ENCODE measurements at regions not wholly inside any gene's neighbourhood (a gene's known extent, or its start where the extent isn't known, plus 50 kb on each side); places are given as distances from the start of the nearest gene placed in this dataset.
"Not testable (repeated sequence)": the region's sequence is repeated elsewhere in the genome, so short reads cannot be mapped to it uniquely, and the experiment has no call there.

GRCh38 chrX:92270936-92271855, 492.0 kb downstream of the PCDH11X start:
- H2BK15ac ChIP-seq (ENCODE audit: low read length), result no peak overlapping the region
- H2AK5ac ChIP-seq (ENCODE audit: low read depth, low read length), result no peak overlapping the region
- H3K4ac ChIP-seq (ENCODE audit: low read length), result no peak overlapping the region
- no peak overlapping the region for H4K91ac ChIP-seq (ENCODE audit: low read depth, low read length, poor library complexity)
- no peak overlapping the region for H3K14ac ChIP-seq (ENCODE audit: low read length)
- no peak overlapping the region for H2BK12ac ChIP-seq (ENCODE audit: low read length)
- H3K4me1 ChIP-seq (ENCODE audit: control insufficient read depth in 2 of 2, insufficient read depth in 1 of 2, low read depth in 1 of 2, low read length in 2 of 2), result no peaks in the 10 kb centered on the region
- no peak overlapping the region for H3K4me3 ChIP-seq (ENCODE audit: low read length in 2 of 2)
- H3K79me1 ChIP-seq (ENCODE audit: low read depth, low read length), result no peaks in the 10 kb centered on the region
- H3K18ac ChIP-seq (ENCODE audit: low read length), result no peak overlapping the region
- H3K36me3 ChIP-seq (replicated peaks in 1 of 2; ENCODE audit: control insufficient read depth in 2 of 2, insufficient read depth in 2 of 2, low read length in 2 of 2), result no peaks in the 10 kb centered on the region
- H2BK5ac ChIP-seq (ENCODE audit: low read length), result no peak overlapping the region
- WGBS, 2 donors (ENCODE audit: extremely low coverage in 2 of 2, insufficient read length in 2 of 2, insufficient replicate concordance in 1 of 2), result no CpG with 5 or more reads among the region's 7 CpGs
- no peak overlapping the region for H3K4me2 ChIP-seq (ENCODE audit: insufficient read depth, low read length, poor library complexity, severe bottlenecking)
- H3K9ac ChIP-seq (ENCODE audit: low read depth, low read length, poor library complexity), result no peak overlapping the region
- no peak overlapping the region for H4K8ac ChIP-seq (ENCODE audit: low read depth, low read length)
- no peaks in the 10 kb centered on the region for H3K27me3 ChIP-seq (ENCODE audit: control insufficient read depth in 3 of 3, insufficient read depth in 3 of 3, low read depth in 1 of 3, low read length in 3 of 3)
- DNase-seq (ENCODE audit: low spot score), result no peak
- H2AFZ ChIP-seq (ENCODE audit: low read length), result peak overlapping the region; percentile 68
- no peak overlapping the region for H2BK120ac ChIP-seq (ENCODE audit: low read depth, low read length)
- H3K23ac ChIP-seq (ENCODE audit: low read depth, low read length, poor library complexity), result no peak overlapping the region
- no peak overlapping the region for H3K27ac ChIP-seq (replicated peaks; ENCODE audit: low read length)
- no peaks in the 10 kb centered on the region for H3K9me3 ChIP-seq (replicated peaks in 1 of 2; ENCODE audit: control insufficient read depth in 2 of 2, insufficient read depth in 1 of 2, low read depth in 1 of 2, low read length in 2 of 2)

- H2BK5ac ChIP-seq (ENCODE audit: low read length); DNase-seq (ENCODE audit: low spot score); H3K4ac ChIP-seq (ENCODE audit: low read length); H3K4me2 ChIP-seq (ENCODE audit: insufficient read depth, low read length, poor library complexity, severe bottlenecking); H2BK12ac ChIP-seq (ENCODE audit: low read length); H3K23ac ChIP-seq (ENCODE audit: low read depth, low read length, poor library complexity); H3K4me3 ChIP-seq (ENCODE audit: low read length in 2 of 2); H2AK5ac ChIP-seq (ENCODE audit: low read depth, low read length); H3K9ac ChIP-seq (ENCODE audit: low read depth, low read length, poor library complexity); H2BK120ac ChIP-seq (ENCODE audit: low read depth, low read length); H4K91ac ChIP-seq (ENCODE audit: low read depth, low read length, poor library complexity); H4K8ac ChIP-seq (ENCODE audit: low read depth, low read length); H3K79me1 ChIP-seq (ENCODE audit: low read depth, low read length); H3K9me3 ChIP-seq (replicated peaks in 1 of 2; ENCODE audit: control insufficient read depth in 2 of 2, insufficient read depth in 1 of 2, low read depth in 1 of 2, low read length in 2 of 2); H3K27ac ChIP-seq (replicated peaks; ENCODE audit: low read length); H3K27me3 ChIP-seq (ENCODE audit: control insufficient read depth in 3 of 3, insufficient read depth in 3 of 3, low read depth in 1 of 3, low read length in 3 of 3); H3K18ac ChIP-seq (ENCODE audit: low read length); H2BK15ac ChIP-seq (ENCODE audit: low read length); H3K4me1 ChIP-seq (ENCODE audit: control insufficient read depth in 2 of 2, insufficient read depth in 1 of 2, low read depth in 1 of 2, low read length in 2 of 2); H3K14ac ChIP-seq (ENCODE audit: low read length); H2AFZ ChIP-seq (ENCODE audit: low read length); H3K36me3 ChIP-seq (replicated peaks in 1 of 2; ENCODE audit: control insufficient read depth in 2 of 2, insufficient read depth in 2 of 2, low read length in 2 of 2): not testable (repeated sequence)
- WGBS, 2 donors (ENCODE audit: extremely low coverage in 2 of 2, insufficient read length in 2 of 2, insufficient replicate concordance in 1 of 2), result no CpG with 5 or more reads among the region's 7 CpGs
Measured at GRCh38 chrX:92278556-92278955, 499.4 kb downstream of the PCDH11X start.

- not testable (repeated sequence) for H2BK12ac ChIP-seq (ENCODE audit: low read length); H2BK15ac ChIP-seq (ENCODE audit: low read length); H2AFZ ChIP-seq (ENCODE audit: low read length); H2AK5ac ChIP-seq (ENCODE audit: low read depth, low read length); H3K4me3 ChIP-seq (ENCODE audit: low read length in 2 of 2); H3K23ac ChIP-seq (ENCODE audit: low read depth, low read length, poor library complexity); DNase-seq (ENCODE audit: low spot score); H4K8ac ChIP-seq (ENCODE audit: low read depth, low read length); H3K27ac ChIP-seq (replicated peaks; ENCODE audit: low read length); H3K27me3 ChIP-seq (ENCODE audit: control insufficient read depth in 3 of 3, insufficient read depth in 3 of 3, low read depth in 1 of 3, low read length in 3 of 3); H3K4me2 ChIP-seq (ENCODE audit: insufficient read depth, low read length, poor library complexity, severe bottlenecking); H3K18ac ChIP-seq (ENCODE audit: low read length); H3K9me3 ChIP-seq (replicated peaks in 1 of 2; ENCODE audit: control insufficient read depth in 2 of 2, insufficient read depth in 1 of 2, low read depth in 1 of 2, low read length in 2 of 2); H3K14ac ChIP-seq (ENCODE audit: low read length); H3K4me1 ChIP-seq (ENCODE audit: control insufficient read depth in 2 of 2, insufficient read depth in 1 of 2, low read depth in 1 of 2, low read length in 2 of 2); H3K36me3 ChIP-seq (replicated peaks in 1 of 2; ENCODE audit: control insufficient read depth in 2 of 2, insufficient read depth in 2 of 2, low read length in 2 of 2); H2BK5ac ChIP-seq (ENCODE audit: low read length); H3K79me1 ChIP-seq (ENCODE audit: low read depth, low read length); H3K4ac ChIP-seq (ENCODE audit: low read length); H4K91ac ChIP-seq (ENCODE audit: low read depth, low read length, poor library complexity); H3K9ac ChIP-seq (ENCODE audit: low read depth, low read length, poor library complexity); H2BK120ac ChIP-seq (ENCODE audit: low read depth, low read length)
- WGBS, 2 donors (ENCODE audit: extremely low coverage in 2 of 2, insufficient read length in 2 of 2, insufficient replicate concordance in 1 of 2), result no CpG with 5 or more reads among the region's 2 CpGs
Measured at GRCh38 chrX:92280347-92280746, 501.2 kb downstream of the PCDH11X start.

GRCh38 chrX:92283308-92283707, 504.1 kb downstream of the PCDH11X start:
- Histone ChIP-seq H3K23ac (ENCODE audit: low read depth, low read length, poor library complexity) (no peak overlapping the region), H2BK12ac (ENCODE audit: low read length) (no peak overlapping the region), H4K91ac (ENCODE audit: low read depth, low read length, poor library complexity) (no peak overlapping the region), H3K79me1 (ENCODE audit: low read depth, low read length) (no peaks in the 10 kb centered on the region), H3K36me3 (replicated peaks in 1 of 2; ENCODE audit: control insufficient read depth in 2 of 2, insufficient read depth in 2 of 2, low read length in 2 of 2) (no peaks in the 10 kb centered on the region), H3K9ac (ENCODE audit: low read depth, low read length, poor library complexity) (no peak overlapping the region), H3K4me2 (ENCODE audit: insufficient read depth, low read length, poor library complexity, severe bottlenecking) (no peak overlapping the region), H2BK120ac (ENCODE audit: low read depth, low read length) (no peak overlapping the region), H3K27me3 (ENCODE audit: control insufficient read depth in 3 of 3, insufficient read depth in 3 of 3, low read depth in 1 of 3, low read length in 3 of 3) (no peaks in the 10 kb centered on the region), H3K4me3 (ENCODE audit: low read length in 2 of 2) (no peak overlapping the region), H2BK5ac (ENCODE audit: low read length) (no peak overlapping the region), H3K9me3 (replicated peaks in 1 of 2; ENCODE audit: control insufficient read depth in 2 of 2, insufficient read depth in 1 of 2, low read depth in 1 of 2, low read length in 2 of 2) (no peaks in the 10 kb centered on the region), H4K8ac (ENCODE audit: low read depth, low read length) (no peak overlapping the region), H3K14ac (ENCODE audit: low read length) (no peak overlapping the region), H2BK15ac (ENCODE audit: low read length) (no peak overlapping the region), H2AFZ (ENCODE audit: low read length) (no peak overlapping the region), H2AK5ac (ENCODE audit: low read depth, low read length) (no peak overlapping the region), H3K18ac (ENCODE audit: low read length) (no peak overlapping the region), H3K4me1 (ENCODE audit: control insufficient read depth in 2 of 2, insufficient read depth in 1 of 2, low read depth in 1 of 2, low read length in 2 of 2) (no peaks in the 10 kb centered on the region), H3K4ac (ENCODE audit: low read length) (no peak overlapping the region), H3K27ac (replicated peaks; ENCODE audit: low read length) (no peak overlapping the region)
- DNase-seq (ENCODE audit: low spot score), result no peak
- WGBS, 2 donors (ENCODE audit: extremely low coverage in 2 of 2, insufficient read length in 2 of 2, insufficient replicate concordance in 1 of 2), result no CpG with 5 or more reads among the region's 3 CpGs
